ENCODE measurements at regions not wholly inside any gene's neighbourhood (a gene's known extent, or its start where the extent isn't known, plus 50 kb on each side); places are given as distances from the start of the nearest gene placed in this dataset.

GRCh38 chr3:17983106-17983505 lies 240.7 kb upstream of the TBC1D5 start:
- TF ChIP-seq CTCF (IDR thresholded peaks at IDR 0.05; ENCODE audit: low read depth, low read length, poor library complexity, severe bottlenecking), result no peak
- no peak for TF ChIP-seq EZH2phosphoT487 (IDR thresholded peaks at IDR 0.05; ENCODE audit: borderline replicate concordance, low read length)
